Endothelial cell of umbilical vein (primary cell): ENCODE measurements at regions not wholly inside any gene's neighbourhood (a gene's known extent, or its start where the extent isn't known, plus 50 kb on each side); places are given as distances from the start of the nearest gene placed in this dataset.

Source experiments
- BruUV-seq: library from RNA; stranded (reverse); fragments of 400-500 nt; replicated peaks from 2 replicates; lab custom pipeline; 2021; lab: Mats Ljungman, UMichigan
- CTCF ChIA-PET: fragments of 300-600, 350-600 bp; sonication (Branson Sonifier 250); formaldehyde crosslinking; loops from one replicate; lab custom pipeline; 2021; ENCODE audit warnings: antibody characterized with exemption, inconsistent platforms; lab: Charles Lee
- POLR2A ChIA-PET: fragments of 300-600, 350-600 bp; sonication (Branson Sonifier 250); formaldehyde crosslinking; loops from one replicate; lab custom pipeline; 2021; ENCODE audit warnings: antibody characterized with exemption, inconsistent platforms; lab: Charles Lee
- DNase-seq: peaks from one replicate; pipeline ENCODE4 v3.0.0-alpha.2; 2011; ENCODE audit warnings: low read depth, low spot score
- FAIRE-seq: peaks from 2 replicates; lab custom pipeline; 2011; peaks lifted over from hg19 to GRCh38; lab: Jason Lieb, UNC
- H2AFZ ChIP-seq: 2 replicates; pipeline ENCODE4 v1.6.0; 2012; ENCODE audit warnings: low read depth, low read length, control low read depth, inconsistent platforms
- H3K27ac ChIP-seq: 2 replicates; pipeline ENCODE4 v1.5.1; 2011; ENCODE audit warnings: low read depth, mild to moderate bottlenecking, control low read depth, low read length, moderate library complexity; ENCODE audit not compliant: insufficient read depth
- H3K27me3 ChIP-seq, 2 experiments: 2 replicates each; pipeline versions ENCODE4 v1.6.0 to v1.6.1; 2011; ENCODE audit warnings: low read length in 2 of 2, mixed read lengths in 1 of 2; ENCODE audit not compliant: control insufficient read depth in 2 of 2, insufficient read depth in 2 of 2
- H3K36me3 ChIP-seq, 2 experiments: 2 replicates in 1 of 2; 3 replicates in 1 of 2; pipeline ENCODE4 v1.5.1; 2011; ENCODE audit warnings: low read length in 2 of 2, mild to moderate bottlenecking in 1 of 2, moderate library complexity in 1 of 2; ENCODE audit not compliant: control insufficient read depth in 2 of 2, insufficient read depth in 2 of 2; ENCODE audit errors: extremely low read depth in 1 of 2
- H3K4me1 ChIP-seq: 3 replicates; pipeline ENCODE4 v1.5.1; 2011; ENCODE audit warnings: mild to moderate bottlenecking, low read length; ENCODE audit not compliant: control insufficient read depth, insufficient read depth; ENCODE audit errors: extremely low read depth
- H3K4me2 ChIP-seq: 2 replicates; pipeline ENCODE4 v1.6.1; 2011; ENCODE audit warnings: low read length, control low read depth, mixed read lengths; ENCODE audit not compliant: insufficient read depth
- H3K4me3 ChIP-seq, 3 experiments: fragments of 200-600 bp in 1 of 3; sonication (generic), shearing (Covaris generic) in 1 of 3; replicated peaks in 1 of 3; 2 replicates each; pipeline ENCODE4 v1.5.1; 2011 to 2016; ENCODE audit warnings: control low read depth in 3 of 3, low read length in 3 of 3, mild to moderate bottlenecking in 2 of 3, inconsistent platforms in 1 of 3, low read depth in 1 of 3, moderate library complexity in 1 of 3; ENCODE audit not compliant: insufficient read depth in 1 of 3
- H3K79me2 ChIP-seq: 2 replicates; pipeline ENCODE4 v1.6.0; 2012; ENCODE audit warnings: low read length, inconsistent platforms; ENCODE audit not compliant: control insufficient read depth, insufficient read depth
- H3K9ac ChIP-seq: replicated peaks from 2 replicates; pipeline ENCODE3; 2011; ENCODE audit warnings: low read length, control low read depth; ENCODE audit not compliant: insufficient read depth; ENCODE audit errors: extremely low read depth
- H3K9me1 ChIP-seq: replicated peaks from 3 replicates; pipeline ENCODE4 v1.6.0; 2011; ENCODE audit warnings: mild to moderate bottlenecking, low read length; ENCODE audit not compliant: control insufficient read depth, insufficient read depth; ENCODE audit errors: extremely low read depth
- H3K9me3 ChIP-seq: replicated peaks from 2 replicates; pipeline ENCODE4 v1.5.1; 2012; ENCODE audit warnings: low read length, inconsistent platforms; ENCODE audit not compliant: control insufficient read depth, insufficient read depth
- H4K20me1 ChIP-seq: replicated peaks from 2 replicates; pipeline ENCODE3; 2011; ENCODE audit warnings: mild to moderate bottlenecking, low read length; ENCODE audit not compliant: control insufficient read depth, insufficient read depth; ENCODE audit errors: extremely low read depth
- CTCF ChIP-seq, 2 donors: IDR thresholded peaks; 1 replicate in 1 of 2; 2 replicates in 1 of 2; pipeline ENCODE4 v1.5.1; 2011; ENCODE audit warnings: low read length in 2 of 2, mild to moderate bottlenecking in 2 of 2, moderate library complexity in 2 of 2, control low read depth in 1 of 2, inconsistent platforms in 1 of 2, low read depth in 1 of 2; ENCODE audit not compliant: insufficient read depth in 1 of 2; ENCODE audit errors: extremely low read depth in 1 of 2
- EZH2 ChIP-seq: IDR thresholded peaks from 2 replicates; pipeline ENCODE4 v1.6.1; 2012; ENCODE audit warnings: borderline replicate concordance, low read depth, mild to moderate bottlenecking, moderate library complexity, low read length, inconsistent platforms; ENCODE audit not compliant: severe bottlenecking
- FOS ChIP-seq: IDR thresholded peaks from 2 replicates; pipeline ENCODE4 v1.6.1; 2011; ENCODE audit warnings: mild to moderate bottlenecking, low read length, moderate library complexity, borderline replicate concordance; ENCODE audit not compliant: insufficient read depth
- GATA2 ChIP-seq: IDR thresholded peaks from 2 replicates; pipeline ENCODE4 v1.7.0; 2011; ENCODE audit warnings: low read depth, mild to moderate bottlenecking, moderate library complexity, mixed read lengths, low read length; ENCODE audit not compliant: insufficient read length, insufficient read depth
- JUN ChIP-seq: IDR thresholded peaks from 2 replicates; pipeline ENCODE4 v1.6.1; 2011; ENCODE audit warnings: borderline replicate concordance, low read depth; ENCODE audit not compliant: insufficient read length, insufficient read depth
- MAX ChIP-seq: IDR thresholded peaks from 2 replicates; pipeline ENCODE4 v1.6.1; 2011; ENCODE audit not compliant: insufficient read depth, insufficient read length
- MYC ChIP-seq: IDR thresholded peaks from one replicate; pipeline ENCODE4 v1.6.1; 2011; ENCODE audit warnings: mild to moderate bottlenecking, low read depth, low read length
- POLR2A ChIP-seq: IDR thresholded peaks from 2 replicates; pipeline ENCODE4 v1.6.1; 2012; ENCODE audit warnings: low read depth, mild to moderate bottlenecking, control low read depth, low read length
- POLR2AphosphoS5 ChIP-seq: IDR thresholded peaks from 2 replicates; pipeline ENCODE4 v1.6.1; 2012; ENCODE audit warnings: low read depth, mild to moderate bottlenecking, control low read depth, low read length, moderate library complexity; ENCODE audit not compliant: insufficient read depth
- dilution Hi-C: fragments of 300-500 bp; cut with MboI; formaldehyde crosslinking; loops from one replicate; pipeline ENCODE4 v1.15.0; 2019; ENCODE audit warnings: low sequenced_read_pairs; ENCODE audit not compliant: extremely low pct_ligation_motif_present
- intact Hi-C: fragments of 100-400 bp; cut with micrococcal nuclease; formaldehyde crosslinking; loops from one replicate; pipeline ENCODE4 v1.10.0; 2022

- TF ChIP-seq CTCF (IDR thresholded peaks at IDR 0.05; ENCODE audit: extremely low read depth in 1 of 2, insufficient read depth in 1 of 2, low read depth in 1 of 2, low read length in 2 of 2) (no peak), POLR2A (no peak), GATA2 (no peak), FOS (no peak), JUN (no peak), MYC (no peak), MAX (no peak), POLR2AphosphoS5 (no peak), EZH2 (no peak)
- no peaks in the 10 kb centered on the region for H3K36me3 ChIP-seq
- H3K27me3 ChIP-seq: no peaks in the 10 kb centered on the region
- H3K9me1 ChIP-seq: no peaks in the 10 kb centered on the region
- no TSS peak for BruUV-seq
- CTCF ChIA-PET: no interaction called here
- POLR2A ChIA-PET: no interaction called here
- no peak overlapping the region for H2AFZ ChIP-seq
- no peak overlapping the region for H3K27ac ChIP-seq
- no peak overlapping the region for H3K4me2 ChIP-seq
- H3K4me3 ChIP-seq: no peak overlapping the region
- no peak for DNase-seq
- FAIRE-seq: no peak
- H3K9me3 ChIP-seq: no peaks in the 10 kb centered on the region
- no peak overlapping the region for H3K9ac ChIP-seq
- intact Hi-C loops (no loop called here), dilution Hi-C loops (no loop called here)
- H4K20me1 ChIP-seq: no peaks in the 10 kb centered on the region
- H3K4me1 ChIP-seq: no peaks in the 10 kb centered on the region
- no peaks in the 10 kb centered on the region for H3K79me2 ChIP-seq
These were observed 119.6 kb downstream of the RHOU start for GRCh38 chr1:228854907-228855306.
